DND-41 (cell line): ENCODE measurements at regions not wholly inside any gene's neighbourhood (a gene's known extent, or its start where the extent isn't known, plus 50 kb on each side); places are given as distances from the start of the nearest gene placed in this dataset.

Experiments used
- ATAC-seq: fragments of 200-7000 bp; cut with Tn5 transposase; 3 replicates; pipeline ENCODE4 v1.9.1; 2021; ENCODE audit warnings: low read depth; ENCODE audit not compliant: insufficient read depth
- DNase-seq: peaks from one replicate; pipeline ENCODE4 v3.0.0-alpha.2; 2020
- H2AFZ ChIP-seq: 2 replicates; pipeline ENCODE4 v1.6.0; 2012; ENCODE audit warnings: low read depth, low read length
- H3K27ac ChIP-seq: 2 replicates; pipeline ENCODE4 v1.5.1; 2012; ENCODE audit warnings: low read length, inconsistent platforms
- H3K27me3 ChIP-seq: fragments of 200-600 bp; sonication (generic); 2 replicates; pipeline ENCODE4 v1.6.0; 2012; ENCODE audit warnings: low read length, mild to moderate bottlenecking, inconsistent platforms; ENCODE audit not compliant: insufficient read depth, poor library complexity
- H3K36me3 ChIP-seq: 2 replicates; pipeline ENCODE4 v1.5.1; 2012; ENCODE audit warnings: low read length, inconsistent platforms; ENCODE audit not compliant: insufficient read depth
- H3K4me1 ChIP-seq: 2 replicates; pipeline ENCODE4 v1.5.1; 2012; ENCODE audit warnings: mild to moderate bottlenecking, low read length; ENCODE audit not compliant: insufficient read depth
- H3K4me2 ChIP-seq: 2 replicates; pipeline ENCODE4 v1.6.0; 2012; ENCODE audit warnings: mild to moderate bottlenecking, moderate library complexity, low read length, inconsistent platforms; ENCODE audit not compliant: insufficient read depth
- H3K4me3 ChIP-seq, 2 experiments: fragments of 200-600 bp in 1 of 2; shearing (Covaris generic) in 1 of 2; 2 replicates each; pipeline ENCODE4 v1.5.1; 2012 to 2016; ENCODE audit warnings: inconsistent platforms in 2 of 2, low read length in 2 of 2, mild to moderate bottlenecking in 2 of 2, low read depth in 1 of 2, moderate library complexity in 1 of 2
- H3K79me2 ChIP-seq: 2 replicates; pipeline ENCODE4 v1.6.0; 2012; ENCODE audit warnings: low read length, inconsistent platforms; ENCODE audit not compliant: insufficient read depth
- H3K9ac ChIP-seq: 2 replicates; pipeline ENCODE4 v1.6.0; 2012; ENCODE audit warnings: low read depth, mild to moderate bottlenecking, inconsistent platforms, low read length, moderate library complexity
- H3K9me3 ChIP-seq: 2 replicates; pipeline ENCODE4 v1.5.1; 2012; ENCODE audit warnings: low read length, moderate library complexity, mild to moderate bottlenecking, inconsistent platforms; ENCODE audit not compliant: insufficient read depth, severe bottlenecking
- H4K20me1 ChIP-seq: 2 replicates; pipeline ENCODE4 v1.6.0; 2012; ENCODE audit warnings: low read length; ENCODE audit not compliant: insufficient read depth
- CTCF ChIP-seq: IDR thresholded peaks from 2 replicates; pipeline ENCODE4 v1.5.1; 2012; ENCODE audit warnings: borderline replicate concordance, low read length, moderate library complexity, mild to moderate bottlenecking; ENCODE audit not compliant: poor library complexity, severe bottlenecking; ENCODE audit errors: extremely low read depth
- EZH2 ChIP-seq: IDR thresholded peaks from 3 replicates; pipeline ENCODE4 v1.6.1; 2012; ENCODE audit warnings: borderline replicate concordance, low read depth, mild to moderate bottlenecking, moderate library complexity, low read length, inconsistent platforms; ENCODE audit not compliant: severe bottlenecking

- H3K9ac ChIP-seq, result no peak overlapping the region
- H3K4me2 ChIP-seq, result no peak overlapping the region
- H3K27me3 ChIP-seq, result peaks cover 13% of the 10 kb centered on the region
- TF ChIP-seq CTCF (no peak), EZH2 (no peak)
- H3K4me1 ChIP-seq, result no peaks in the 10 kb centered on the region
- no peak overlapping the region for H3K4me3 ChIP-seq
- no peaks in the 10 kb centered on the region for H3K36me3 ChIP-seq
- no peak for DNase-seq
- H2AFZ ChIP-seq, result no peak overlapping the region
- H4K20me1 ChIP-seq, result no peaks in the 10 kb centered on the region
- H3K79me2 ChIP-seq, result no peaks in the 10 kb centered on the region
- H3K9me3 ChIP-seq, result no peaks in the 10 kb centered on the region
- ATAC-seq, result no peak
- H3K27ac ChIP-seq, result no peak overlapping the region
Measured at GRCh38 chr5:1748271-1748670, 51.4 kb downstream of the MRPL36 start.

- Histone ChIP-seq H3K9me3 (no peaks in the 10 kb centered on the region), H3K27ac (no peak overlapping the region), H4K20me1 (no peaks in the 10 kb centered on the region), H3K27me3 (peaks cover 13% of the 10 kb centered on the region), H3K4me1 (no peaks in the 10 kb centered on the region), H2AFZ (no peak overlapping the region), H3K36me3 (no peaks in the 10 kb centered on the region), H3K9ac (no peak overlapping the region), H3K4me2 (no peak overlapping the region), H3K79me2 (no peaks in the 10 kb centered on the region), H3K4me3 (no peak overlapping the region)
- no peak for TF ChIP-seq EZH2
- no peak for TF ChIP-seq CTCF
- ATAC-seq (no peak), DNase-seq (no peak)
Measured at GRCh38 chr5:1747803-1748085, 51.9 kb downstream of the MRPL36 start.

- no peak overlapping the region for H3K27ac ChIP-seq
- H3K79me2 ChIP-seq, result no peaks in the 10 kb centered on the region
- no peaks in the 10 kb centered on the region for H3K4me1 ChIP-seq
- peaks cover 9% of the 10 kb centered on the region for H3K27me3 ChIP-seq
- H3K9me3 ChIP-seq, result no peaks in the 10 kb centered on the region
- H3K4me2 ChIP-seq, result no peak overlapping the region
- H3K4me3 ChIP-seq, result no peak overlapping the region
- H3K9ac ChIP-seq, result no peak overlapping the region
- TF ChIP-seq EZH2 (no peak), CTCF (no peak)
- no peaks in the 10 kb centered on the region for H3K36me3 ChIP-seq
- no peak overlapping the region for H2AFZ ChIP-seq
- DNase-seq (no peak), ATAC-seq (no peak)
- no peaks in the 10 kb centered on the region for H4K20me1 ChIP-seq
Measured at GRCh38 chr5:1747079-1747802, 52.4 kb downstream of the MRPL36 start.
